ENCODE measurements at regions not wholly inside any gene's neighbourhood (a gene's known extent, or its start where the extent isn't known, plus 50 kb on each side); places are given as distances from the start of the nearest gene placed in this dataset.

GRCh38 chr12:108078428-108078827, 50.7 kb upstream of the WSCD2 start:
- H3K9me3 Mint-ChIP-seq (ENCODE audit: low read depth) = no peaks in the 10 kb centered on the region
- TF ChIP-seq, protein P1, sequence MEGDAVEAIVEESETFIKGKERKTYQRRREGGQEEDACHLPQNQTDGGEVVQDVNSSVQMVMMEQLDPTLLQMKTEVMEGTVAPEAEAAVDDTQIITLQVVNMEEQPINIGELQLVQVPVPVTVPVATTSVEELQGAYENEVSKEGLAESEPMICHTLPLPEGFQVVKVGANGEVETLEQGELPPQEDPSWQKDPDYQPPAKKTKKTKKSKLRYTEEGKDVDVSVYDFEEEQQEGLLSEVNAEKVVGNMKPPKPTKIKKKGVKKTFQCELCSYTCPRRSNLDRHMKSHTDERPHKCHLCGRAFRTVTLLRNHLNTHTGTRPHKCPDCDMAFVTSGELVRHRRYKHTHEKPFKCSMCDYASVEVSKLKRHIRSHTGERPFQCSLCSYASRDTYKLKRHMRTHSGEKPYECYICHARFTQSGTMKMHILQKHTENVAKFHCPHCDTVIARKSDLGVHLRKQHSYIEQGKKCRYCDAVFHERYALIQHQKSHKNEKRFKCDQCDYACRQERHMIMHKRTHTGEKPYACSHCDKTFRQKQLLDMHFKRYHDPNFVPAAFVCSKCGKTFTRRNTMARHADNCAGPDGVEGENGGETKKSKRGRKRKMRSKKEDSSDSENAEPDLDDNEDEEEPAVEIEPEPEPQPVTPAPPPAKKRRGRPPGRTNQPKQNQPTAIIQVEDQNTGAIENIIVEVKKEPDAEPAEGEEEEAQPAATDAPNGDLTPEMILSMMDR (IDR thresholded peaks at IDR 0.05; ENCODE audit: unreplicated experiment) = no peak

More at GRCh38 chr12:108078428-108078827, 50.7 kb upstream of the WSCD2 start:
- H3K36me3 Mint-ChIP-seq (ENCODE audit: insufficient read depth) = no peaks in the 10 kb centered on the region
- H3K4me1 Mint-ChIP-seq (ENCODE audit: low read depth) = no peaks in the 10 kb centered on the region
- no peak overlapping the region for H3K4me3 Mint-ChIP-seq (ENCODE audit: low read depth)
- no peak overlapping the region for H3K27ac Mint-ChIP-seq
- no peak for DNase-seq (ENCODE audit: low spot score, unreplicated experiment)
- peaks cover 17% of the 10 kb centered on the region for H3K27me3 Mint-ChIP-seq
